ENCODE measurements at regions not wholly inside any gene's neighbourhood (a gene's known extent, or its start where the extent isn't known, plus 50 kb on each side); places are given as distances from the start of the nearest gene placed in this dataset.

GRCh38 chr12:127231371-127231770 is 1035.6 kb upstream of the TMEM132C start:
- DNase-seq (ENCODE audit: low read depth), result no peak

- no peak for DNase-seq (ENCODE audit: low read depth)
Measured at GRCh38 chr12:127233016-127233415, 1034.0 kb upstream of the TMEM132C start.

GRCh38 chr12:127235761-127236160 is 1031.2 kb upstream of the TMEM132C start:
- no peak for DNase-seq (ENCODE audit: low read depth)

- no peak for DNase-seq (ENCODE audit: low read depth)
Measured at GRCh38 chr12:127236491-127236890, 1030.5 kb upstream of the TMEM132C start.

- DNase-seq (ENCODE audit: low read depth), result no peak
Measured at GRCh38 chr12:127237151-127237550, 1029.8 kb upstream of the TMEM132C start.

GRCh38 chr12:127238107-127238506 is 1028.9 kb upstream of the TMEM132C start:
- DNase-seq (ENCODE audit: low read depth), result no peak

GRCh38 chr12:127239781-127240180 is 1027.2 kb upstream of the TMEM132C start:
- DNase-seq (ENCODE audit: low read depth), result no peak

- no peak for DNase-seq (ENCODE audit: low read depth)
Measured at GRCh38 chr12:127240249-127240929, 1026.6 kb upstream of the TMEM132C start.

- DNase-seq (ENCODE audit: low read depth), result no peak
Measured at GRCh38 chr12:127241072-127241817, 1025.7 kb upstream of the TMEM132C start.

GRCh38 chr12:127245009-127245408 is 1022.0 kb upstream of the TMEM132C start:
- no peak for DNase-seq (ENCODE audit: low read depth)

GRCh38 chr12:127245437-127245836 is 1021.5 kb upstream of the TMEM132C start:
- DNase-seq (ENCODE audit: low read depth), result no peak

- no peak for DNase-seq (ENCODE audit: low read depth)
Measured at GRCh38 chr12:127247937-127248336, 1019.0 kb upstream of the TMEM132C start.

GRCh38 chr12:127249428-127249827 is 1017.5 kb upstream of the TMEM132C start:
- no peak for DNase-seq (ENCODE audit: low read depth)

GRCh38 chr12:127253797-127254327 is 1013.1 kb upstream of the TMEM132C start:
- DNase-seq (ENCODE audit: low read depth), result no peak

- DNase-seq (ENCODE audit: low read depth), result no peak
Measured at GRCh38 chr12:127254420-127254955, 1012.5 kb upstream of the TMEM132C start.

- DNase-seq (ENCODE audit: low read depth), result no peak
Measured at GRCh38 chr12:127257366-127257935, 1009.5 kb upstream of the TMEM132C start.

- DNase-seq (ENCODE audit: low read depth), result no peak
Measured at GRCh38 chr12:127260531-127260930, 1006.4 kb upstream of the TMEM132C start.

- DNase-seq (ENCODE audit: low read depth), result no peak
Measured at GRCh38 chr12:127260999-127261398, 1006.0 kb upstream of the TMEM132C start.

GRCh38 chr12:127262615-127263014 is 1004.4 kb upstream of the TMEM132C start:
- no peak for DNase-seq (ENCODE audit: low read depth)

- DNase-seq (ENCODE audit: low read depth), result no peak
Measured at GRCh38 chr12:127263621-127264020, 1003.3 kb upstream of the TMEM132C start.

- no peak for DNase-seq (ENCODE audit: low read depth)
Measured at GRCh38 chr12:127267128-127267527, 999.8 kb upstream of the TMEM132C start.

- DNase-seq (ENCODE audit: low read depth), result no peak
Measured at GRCh38 chr12:127268213-127268612, 998.8 kb upstream of the TMEM132C start.

Measured in activated T-cell treated with anti-CD3 and anti-CD28 coated beads for 1 hour (primary cell).